Endometrial microvascular endothelial cells (primary cell): ENCODE measurements at regions not wholly inside any gene's neighbourhood (a gene's known extent, or its start where the extent isn't known, plus 50 kb on each side); places are given as distances from the start of the nearest gene placed in this dataset.

Source experiments
- in situ Hi-C: cut with HindIII; loops from 2 replicates; pipeline ENCODE4 v1.10.0; 2017; ENCODE audit warnings: low sequenced_read_pairs, low pct_unique_long_range_greater_than_20kb; ENCODE audit errors: inconsistent ontology term

DNA sequence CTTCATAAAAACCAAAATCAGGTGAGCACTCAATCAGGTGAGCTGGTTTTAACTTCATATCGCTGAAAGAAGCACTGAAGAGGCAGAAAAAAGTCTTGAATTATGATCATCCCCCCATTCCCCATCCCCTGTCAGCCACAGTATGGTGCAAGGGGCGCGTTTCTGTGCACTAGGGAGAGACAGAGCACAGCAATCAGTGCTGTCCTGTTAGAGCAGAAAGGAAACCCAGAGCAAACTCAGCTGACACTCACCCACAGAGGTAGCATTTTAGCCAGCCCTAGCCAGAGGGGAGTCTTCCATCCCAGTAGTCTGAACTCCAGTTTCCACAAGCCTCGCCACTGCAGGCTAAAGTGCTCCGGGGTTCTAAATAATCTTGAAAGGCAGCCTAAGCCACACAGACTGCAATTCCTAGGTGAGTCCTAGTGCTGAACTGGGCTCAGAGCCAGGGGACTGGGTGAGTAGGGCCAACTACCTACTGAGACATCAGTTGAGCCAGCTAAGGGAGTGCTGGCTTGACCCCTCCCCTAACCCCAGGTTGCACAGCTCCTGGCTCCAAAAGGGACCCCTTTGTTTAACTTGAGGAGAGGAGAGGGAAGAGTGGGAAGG is 1352.6 kb upstream of the GJE1 start:
- in situ Hi-C loops, result no loop called here

DNA sequence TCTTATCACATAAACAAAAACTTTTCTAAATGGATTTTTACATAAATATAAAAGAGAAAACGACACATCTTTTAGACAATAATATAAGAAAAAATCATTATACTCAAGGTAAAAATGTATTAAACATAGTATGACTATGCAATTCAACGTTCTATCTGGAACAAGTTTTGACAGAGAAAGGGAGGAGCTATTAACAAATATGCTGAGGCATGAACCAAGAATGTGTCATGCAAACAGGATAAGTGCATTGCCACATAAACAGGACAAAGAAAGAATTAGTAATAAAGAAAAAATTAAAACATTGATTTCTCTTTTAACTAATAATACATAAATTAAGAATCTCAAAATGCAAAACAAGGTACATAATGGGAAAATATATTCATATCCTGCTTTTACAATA is 1353.4 kb upstream of the GJE1 start:
- in situ Hi-C loops, result no loop called here

DNA sequence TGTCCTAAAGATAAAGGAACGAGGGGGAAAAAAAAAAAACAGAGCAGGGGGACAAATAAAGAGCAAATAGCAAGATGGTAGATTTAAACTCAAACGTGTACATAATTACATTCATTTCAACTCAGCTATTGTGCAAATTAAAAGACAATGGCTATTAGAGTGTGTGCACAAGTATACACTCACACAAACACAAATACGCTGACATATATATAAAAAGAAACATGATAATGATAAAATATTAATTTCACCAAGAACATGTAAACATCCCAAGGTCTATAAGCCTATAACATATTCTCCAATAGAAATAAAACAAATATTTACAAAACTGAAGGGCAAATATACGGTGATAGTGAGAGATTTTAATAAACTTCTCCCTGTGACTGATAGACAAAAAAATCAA is 1354.9 kb upstream of the GJE1 start:
- in situ Hi-C loops, result no loop called here

DNA sequence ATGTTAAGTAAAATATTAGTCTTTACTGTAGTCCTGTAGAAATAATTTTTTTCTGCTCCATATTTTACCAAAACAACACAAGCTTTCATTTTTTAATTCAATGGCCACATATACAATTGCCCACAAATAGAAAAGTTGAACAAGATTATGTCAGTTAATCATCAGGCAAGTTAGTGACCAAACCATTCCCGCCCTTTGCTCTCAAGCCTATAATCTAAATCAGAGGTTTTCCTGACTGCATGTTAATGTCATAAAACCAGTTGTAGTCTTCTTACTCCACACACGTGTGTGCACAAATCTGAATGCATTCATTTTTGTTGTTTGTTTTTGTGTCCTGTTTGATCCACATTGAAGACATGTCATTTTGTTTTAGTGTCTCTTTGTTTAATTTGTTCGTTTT is 1357.7 kb upstream of the GJE1 start:
- in situ Hi-C loops, result no loop called here

DNA sequence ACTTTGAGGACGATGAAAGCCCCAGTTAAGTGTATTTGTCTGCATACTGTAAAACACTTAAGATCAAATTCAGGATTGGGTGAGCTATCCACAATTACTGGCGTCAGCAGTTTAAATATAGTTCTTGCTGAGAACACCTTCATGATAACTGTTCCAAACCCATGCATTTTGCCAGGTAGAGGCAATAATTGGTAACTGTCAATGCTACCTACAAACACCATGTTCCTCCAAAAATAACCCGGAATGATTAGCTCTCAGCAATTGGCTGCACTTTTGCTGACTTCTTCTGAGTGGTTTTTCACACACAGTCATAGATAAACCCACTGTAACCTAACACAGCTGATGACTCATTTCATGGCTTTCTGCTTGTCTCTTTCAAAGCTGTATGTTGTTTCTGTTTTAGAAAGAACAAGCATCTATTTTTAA is 1358.6 kb upstream of the GJE1 start:
- in situ Hi-C loops, result no loop called here

DNA sequence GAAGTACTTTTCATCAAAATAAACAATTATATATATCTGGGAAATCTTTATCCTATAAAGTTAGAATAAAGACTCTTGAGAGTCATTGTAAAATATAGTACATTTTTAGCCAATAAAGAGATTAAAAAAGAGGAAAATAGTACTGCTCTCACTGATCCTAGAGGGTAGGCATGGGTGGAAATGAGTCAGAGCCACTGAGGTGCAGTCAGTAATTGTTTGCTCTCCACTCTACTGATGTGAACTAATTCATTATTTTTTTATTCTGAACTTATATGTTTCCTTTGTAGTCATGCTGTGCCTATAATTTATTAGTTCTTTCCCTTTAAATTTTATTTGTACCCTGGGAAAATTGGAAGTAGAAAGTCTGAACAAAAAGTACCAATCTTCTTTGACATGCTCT is 1359.4 kb upstream of the GJE1 start:
- in situ Hi-C loops, result no loop called here

DNA sequence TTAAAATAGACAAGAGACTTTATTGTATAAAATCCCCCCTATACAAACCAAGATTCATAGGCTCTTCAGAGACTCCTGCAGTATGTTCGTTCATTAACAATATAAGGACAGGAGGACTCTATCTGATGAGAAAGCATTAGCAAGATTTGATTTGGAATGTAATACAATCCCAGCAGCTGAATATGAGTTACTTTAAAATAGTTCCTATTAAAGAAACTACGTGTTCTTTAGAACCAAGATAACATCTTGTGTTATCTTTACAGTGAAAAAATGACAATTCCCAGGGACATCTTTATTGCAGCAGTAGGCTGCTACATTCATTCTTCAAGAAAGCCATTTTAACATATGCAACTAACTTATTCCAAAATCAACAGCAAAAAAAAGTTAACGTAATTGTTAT is 1360.1 kb upstream of the GJE1 start:
- in situ Hi-C loops, result no loop called here

DNA sequence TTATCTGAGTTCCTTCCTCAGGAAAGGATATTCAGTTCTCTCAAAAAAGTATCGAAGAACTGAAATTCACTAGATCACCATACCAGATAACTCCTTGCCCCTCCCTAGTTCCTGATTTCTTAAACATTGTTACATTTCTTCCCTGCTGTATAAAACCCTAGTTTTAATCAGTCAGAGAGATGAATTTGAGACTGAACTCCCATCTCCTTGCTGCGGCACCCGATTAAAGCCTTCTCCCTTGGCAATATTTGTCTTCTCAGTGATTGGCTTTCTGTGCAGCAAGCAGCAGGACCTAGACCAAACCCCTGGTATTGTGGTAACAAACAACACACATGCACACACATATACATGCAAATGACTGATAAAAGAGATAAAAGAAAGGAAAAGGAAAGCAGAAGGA is 1364.6 kb upstream of the GJE1 start:
- in situ Hi-C loops, result no loop called here

DNA sequence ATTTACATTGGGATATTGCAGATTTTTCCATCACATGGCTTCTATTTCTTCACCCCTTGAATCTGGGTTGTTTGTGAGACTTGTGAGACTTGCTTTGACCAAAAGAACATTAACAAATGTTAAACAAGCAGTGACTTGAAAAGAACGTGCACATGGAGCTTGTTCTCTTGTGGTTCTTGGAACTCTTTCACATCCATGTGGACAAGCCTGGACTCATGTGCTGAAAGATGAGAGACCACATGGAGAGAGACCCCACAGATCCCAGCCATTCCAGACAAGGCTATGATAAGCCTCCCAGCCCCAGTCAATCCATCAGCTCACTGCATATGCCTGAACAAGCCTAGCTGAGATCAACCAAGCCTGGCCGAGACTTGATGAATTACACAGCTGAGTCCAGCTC is 1365.7 kb upstream of the GJE1 start:
- in situ Hi-C loops, result no loop called here

DNA sequence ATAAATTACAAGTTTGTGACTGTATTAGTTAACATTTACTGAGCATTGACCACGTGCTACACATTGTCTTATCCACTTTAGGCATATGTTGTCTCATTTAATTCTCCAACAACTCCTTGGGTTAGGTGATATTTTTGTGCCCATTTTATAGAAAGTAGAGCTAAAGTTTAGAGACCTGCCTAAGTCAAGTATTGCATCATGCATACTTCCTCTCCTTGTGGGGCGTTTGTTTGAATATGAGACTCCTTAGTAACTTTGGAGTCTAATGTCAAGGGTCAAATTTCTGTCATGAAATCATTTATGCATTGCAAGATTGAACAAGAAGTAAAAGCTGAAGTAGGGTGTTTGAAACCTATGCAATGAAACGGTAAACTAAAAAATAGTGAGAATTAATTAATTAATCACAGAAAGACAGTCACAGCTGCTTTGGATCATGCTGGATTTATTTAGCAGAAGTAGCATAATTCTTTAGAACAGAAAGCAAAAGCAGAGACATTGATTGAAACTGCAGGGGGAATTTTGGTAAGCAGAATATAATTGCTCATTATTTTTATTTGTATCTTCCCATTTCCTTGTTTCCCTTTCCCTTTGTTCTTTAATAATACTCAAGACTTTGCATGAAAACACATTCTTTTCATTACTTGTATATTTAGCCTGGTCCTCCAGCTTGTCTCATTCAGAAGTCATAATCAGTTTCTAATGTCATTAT is 1374.4 kb upstream of the GJE1 start:
- in situ Hi-C loops, result no loop called here

DNA sequence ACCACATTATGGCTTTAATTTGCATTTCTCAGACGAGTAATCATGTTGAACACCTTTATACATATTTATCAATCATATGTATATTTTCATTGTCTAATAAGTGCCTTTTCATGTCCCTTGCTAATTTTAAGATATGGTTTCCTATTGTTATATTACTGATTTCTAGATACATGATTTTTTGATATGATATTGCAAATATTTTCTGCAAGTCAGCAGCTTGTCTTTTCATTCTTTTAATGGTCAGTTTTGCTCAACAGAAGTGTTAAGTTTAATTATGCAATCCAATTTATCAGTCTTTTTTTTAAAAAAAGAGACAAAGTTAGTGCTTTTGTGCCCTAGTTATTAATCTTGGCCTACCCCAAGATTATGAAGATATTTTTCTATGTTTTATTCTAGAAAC is 1377.8 kb upstream of the CITED2 start:
- in situ Hi-C loops, result no loop called here

DNA sequence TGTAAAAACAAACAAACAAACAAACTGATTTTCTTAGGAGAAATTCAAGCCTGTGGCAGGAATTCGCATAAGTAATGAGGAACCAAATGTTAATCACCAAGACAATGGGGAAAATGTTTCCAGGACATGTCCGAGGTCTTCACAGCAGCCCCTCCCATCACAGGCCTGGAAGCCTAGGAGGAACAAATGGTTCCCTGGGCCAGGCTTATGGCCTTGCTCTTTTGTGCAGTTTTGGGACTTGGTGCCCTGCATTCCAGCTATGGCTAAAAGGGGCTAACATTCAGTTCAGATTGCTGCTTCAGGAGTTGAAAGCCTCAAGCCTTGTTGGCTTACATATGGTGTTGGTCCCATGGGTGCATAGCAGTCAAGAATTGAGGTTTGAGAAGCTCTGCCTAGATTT is 1372.7 kb upstream of the CITED2 start:
- in situ Hi-C loops, result no loop called here

DNA sequence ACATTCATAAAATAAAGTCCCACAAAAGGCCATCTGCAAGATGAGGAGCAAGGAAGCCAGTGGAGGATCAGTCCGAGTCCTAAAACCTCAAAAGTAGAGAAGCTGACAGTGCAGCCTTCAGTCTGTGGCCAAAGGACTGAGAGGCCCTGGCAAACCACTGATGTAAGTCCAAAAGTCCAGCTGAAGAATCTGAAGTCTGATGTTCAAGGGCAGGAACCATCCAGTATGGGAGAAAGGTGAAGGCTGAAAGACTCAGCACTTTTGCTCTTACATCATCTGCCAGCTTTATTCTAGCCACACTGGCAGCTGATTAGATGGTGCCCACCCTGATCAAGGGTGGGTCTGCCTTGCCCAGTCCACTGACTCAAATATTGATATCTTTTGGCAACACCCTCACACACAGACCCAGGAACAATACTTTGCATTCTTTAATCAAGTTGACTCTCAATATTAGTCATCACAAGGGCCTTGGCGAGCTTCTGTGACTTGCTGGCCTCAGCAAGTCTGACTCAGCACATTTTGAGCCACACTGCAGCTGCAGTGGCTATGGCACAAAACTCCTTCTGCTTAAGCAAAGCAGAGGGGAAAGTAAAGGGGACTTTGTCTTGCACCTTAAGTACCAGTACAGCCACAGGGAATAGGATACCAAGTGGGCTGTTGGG is 1370.3 kb upstream of the CITED2 start:
- in situ Hi-C loops, result no loop called here

DNA sequence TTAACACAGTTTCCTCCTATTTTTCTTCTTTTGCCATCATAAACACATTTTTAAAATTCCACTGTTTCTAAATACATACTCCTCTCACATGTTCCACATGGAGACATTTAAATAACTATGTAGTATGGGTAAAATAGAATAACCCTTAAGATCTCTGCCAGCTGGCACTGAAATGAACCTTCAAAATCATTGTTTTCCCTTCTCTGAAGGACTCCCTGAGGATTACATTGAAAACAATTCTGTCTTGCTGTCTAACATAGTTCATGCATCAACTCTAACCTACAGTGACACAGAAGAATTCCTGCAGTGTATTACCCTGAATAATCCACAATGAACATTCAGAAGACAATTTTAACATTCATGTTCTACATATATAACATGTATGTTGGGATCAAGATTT is 1361.8 kb upstream of the CITED2 start:
- in situ Hi-C loops, result no loop called here

DNA sequence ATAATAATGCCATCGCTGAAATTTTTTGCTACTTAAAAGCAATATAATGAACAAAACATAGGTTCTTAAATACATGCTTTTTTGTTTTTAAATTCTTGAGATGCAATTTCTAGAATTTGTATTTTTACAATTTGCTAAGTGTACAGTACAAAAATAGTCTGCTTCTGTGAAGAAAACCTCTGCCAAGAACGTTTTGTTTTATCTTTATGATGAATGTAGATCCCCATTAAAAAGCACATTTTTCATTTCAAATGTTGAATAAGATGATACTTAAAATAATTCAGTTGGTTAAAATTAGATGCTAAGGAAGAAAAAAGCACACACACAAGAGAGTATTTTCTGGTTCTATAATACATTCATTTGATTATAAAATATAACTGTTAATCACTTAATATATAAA is 1358.5 kb upstream of the CITED2 start:
- in situ Hi-C loops, result no loop called here

DNA sequence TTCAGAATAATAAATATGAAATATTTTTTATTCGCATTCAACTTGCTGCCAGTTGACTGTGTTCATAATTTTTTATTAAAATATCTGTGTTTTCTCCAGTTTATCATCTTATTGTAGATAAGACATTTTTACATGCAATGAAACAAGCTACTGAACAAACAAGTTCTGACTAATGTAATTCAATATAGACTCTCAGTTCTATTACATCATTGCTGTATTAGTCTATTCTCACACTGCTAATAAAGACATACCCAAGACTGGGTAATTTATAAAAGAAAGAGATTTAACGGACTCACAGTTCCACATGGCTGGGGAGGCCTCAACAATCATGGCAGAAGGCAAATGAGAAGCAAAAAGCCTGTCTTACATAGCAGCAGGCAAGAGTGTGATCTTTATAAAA is 1357.7 kb upstream of the CITED2 start:
- in situ Hi-C loops, result no loop called here

DNA sequence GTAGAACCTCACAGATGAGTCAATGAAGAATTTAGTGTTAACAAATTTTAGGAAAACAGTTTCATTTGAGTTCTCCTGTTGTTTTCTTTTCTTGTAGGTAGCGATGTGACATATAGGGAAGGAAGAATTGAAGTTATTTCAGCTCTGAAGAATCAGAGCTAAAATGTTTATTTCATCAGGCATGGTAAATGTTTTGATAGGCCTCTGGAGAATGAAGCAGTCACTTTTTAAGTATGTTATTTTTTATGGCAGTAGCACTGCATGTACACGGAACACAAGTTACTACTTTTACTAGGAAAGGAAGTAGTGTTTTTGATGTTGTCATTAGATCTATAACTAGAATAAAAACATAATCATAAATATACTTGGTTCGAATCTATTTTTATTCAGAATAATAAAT is 1357.3 kb upstream of the CITED2 start:
- in situ Hi-C loops, result no loop called here

DNA sequence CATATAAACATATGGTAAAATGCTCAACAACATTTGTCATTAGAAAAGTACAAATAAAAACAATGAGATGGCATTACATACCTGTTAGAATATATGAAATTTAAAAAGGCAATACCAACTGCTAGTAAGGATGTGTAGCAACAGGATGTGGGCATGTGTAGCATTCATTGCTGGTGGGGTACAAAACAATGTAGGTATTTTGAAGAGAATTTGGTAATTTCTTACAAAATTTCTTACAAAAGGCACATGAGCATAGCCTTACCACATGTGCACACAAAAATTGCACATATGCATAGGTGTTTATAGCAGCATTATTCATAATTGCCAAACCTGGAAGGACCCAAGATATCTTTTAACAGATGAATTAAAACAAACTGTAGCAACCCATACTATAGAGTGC is 1355.1 kb upstream of the CITED2 start:
- in situ Hi-C loops, result no loop called here

DNA sequence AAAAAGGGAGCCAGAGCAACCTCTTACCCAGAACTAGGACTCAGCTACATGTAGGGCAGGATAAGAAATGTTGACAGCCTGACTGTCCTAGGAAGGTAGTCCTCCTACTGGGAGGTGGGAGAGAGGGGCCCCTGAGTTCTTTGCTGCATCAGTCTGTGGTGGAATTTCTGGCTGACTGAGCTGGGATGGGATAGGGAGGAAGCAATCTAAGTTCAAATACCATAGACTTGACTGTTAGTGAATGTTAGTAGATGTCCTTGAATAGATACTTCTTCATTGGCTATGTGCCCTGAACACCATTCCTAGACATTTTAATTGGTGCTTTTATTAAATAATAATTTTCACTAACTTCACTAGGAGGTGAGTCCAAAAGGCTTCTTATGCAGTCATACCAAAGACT is 1343.6 kb upstream of the CITED2 start:
- in situ Hi-C loops, result no loop called here

DNA sequence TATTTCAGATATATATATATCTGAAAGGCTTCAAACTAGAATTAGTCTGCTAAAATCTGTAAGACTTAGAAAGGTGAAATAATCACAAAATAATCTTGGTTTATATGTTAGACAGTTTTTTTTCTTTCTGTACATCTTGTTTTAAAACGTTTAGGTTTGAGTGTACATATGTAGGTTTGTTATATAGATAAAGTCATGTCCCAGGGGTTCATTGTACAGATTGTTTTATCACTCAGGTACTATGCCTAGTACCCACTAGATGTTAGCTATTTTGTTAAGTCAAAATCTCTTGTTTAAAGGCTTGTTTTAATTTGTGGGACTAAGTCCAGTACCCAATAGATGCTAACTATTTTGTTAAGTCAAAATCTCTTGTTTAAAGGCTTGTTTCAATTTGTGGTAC is 1339.0 kb upstream of the CITED2 start:
- in situ Hi-C loops, result no loop called here
